ENCODE measurements at regions not wholly inside any gene's neighbourhood (a gene's known extent, or its start where the extent isn't known, plus 50 kb on each side); places are given as distances from the start of the nearest gene placed in this dataset.

- Histone ChIP-seq H3K36me3 (ENCODE audit: control insufficient read depth, insufficient read depth, low read length) (no peaks in the 10 kb centered on the region), H3K4me3 (replicated peaks; ENCODE audit: low read depth, low read length) (no peak overlapping the region), H3K27me3 (replicated peaks; ENCODE audit: control insufficient read depth, insufficient read depth, low read length) (no peaks in the 10 kb centered on the region)
- no peak for TF ChIP-seq CTCF (IDR thresholded peaks at IDR 0.05; ENCODE audit: insufficient read depth, low read length, poor library complexity, severe bottlenecking)
- DNase-seq (ENCODE audit: extremely low read depth, insufficient read length) = no peak
Observed at GRCh38 chr6:147930745-147931144, 411.9 kb upstream of the SASH1 start.

- Histone ChIP-seq H3K27me3 (replicated peaks; ENCODE audit: control insufficient read depth, insufficient read depth, low read length) (no peaks in the 10 kb centered on the region), H3K4me3 (replicated peaks; ENCODE audit: low read depth, low read length) (no peak overlapping the region), H3K36me3 (ENCODE audit: control insufficient read depth, insufficient read depth, low read length) (no peaks in the 10 kb centered on the region)
- TF ChIP-seq CTCF (IDR thresholded peaks at IDR 0.05; ENCODE audit: insufficient read depth, low read length, poor library complexity, severe bottlenecking) = no peak
- no peak for DNase-seq (ENCODE audit: extremely low read depth, insufficient read length)
Observed at GRCh38 chr6:147933224-147933623, 409.4 kb upstream of the SASH1 start.

GRCh38 chr6:147935656-147936055 lies 407.0 kb upstream of the SASH1 start:
- H3K36me3 ChIP-seq (ENCODE audit: control insufficient read depth, insufficient read depth, low read length) = no peaks in the 10 kb centered on the region

GRCh38 chr6:147936703-147937470 lies 405.8 kb upstream of the SASH1 start:
- TF ChIP-seq CTCF (IDR thresholded peaks at IDR 0.05; ENCODE audit: insufficient read depth, low read length, poor library complexity, severe bottlenecking) = no peak
- H3K4me3 ChIP-seq (replicated peaks; ENCODE audit: low read depth, low read length) = no peak overlapping the region
- H3K36me3 ChIP-seq (ENCODE audit: control insufficient read depth, insufficient read depth, low read length) = no peaks in the 10 kb centered on the region
- DNase-seq (ENCODE audit: extremely low read depth, insufficient read length) = no peak
- H3K27me3 ChIP-seq (replicated peaks; ENCODE audit: control insufficient read depth, insufficient read depth, low read length) = no peaks in the 10 kb centered on the region

More at GRCh38 chr6:147935656-147936055, 407.0 kb upstream of the SASH1 start:
- no peak for TF ChIP-seq CTCF (IDR thresholded peaks at IDR 0.05; ENCODE audit: insufficient read depth, low read length, poor library complexity, severe bottlenecking)
- no peak for DNase-seq (ENCODE audit: extremely low read depth, insufficient read length)
- no peaks in the 10 kb centered on the region for H3K27me3 ChIP-seq (replicated peaks; ENCODE audit: control insufficient read depth, insufficient read depth, low read length)
- H3K4me3 ChIP-seq (replicated peaks; ENCODE audit: low read depth, low read length) = no peak overlapping the region

GRCh38 chr6:147941143-147941542 lies 401.5 kb upstream of the SASH1 start:
- no peak for TF ChIP-seq CTCF (IDR thresholded peaks at IDR 0.05; ENCODE audit: insufficient read depth, low read length, poor library complexity, severe bottlenecking)
- no peaks in the 10 kb centered on the region for H3K36me3 ChIP-seq (ENCODE audit: control insufficient read depth, insufficient read depth, low read length)
- DNase-seq (ENCODE audit: extremely low read depth, insufficient read length) = no peak
- H3K27me3 ChIP-seq (replicated peaks; ENCODE audit: control insufficient read depth, insufficient read depth, low read length) = no peaks in the 10 kb centered on the region
- no peak overlapping the region for H3K4me3 ChIP-seq (replicated peaks; ENCODE audit: low read depth, low read length)

Measured in GM06990 (cell line).